Prostate gland (tissue), 2 donors: ENCODE measurements at regions not wholly inside any gene's neighbourhood (a gene's known extent, or its start where the extent isn't known, plus 50 kb on each side); places are given as distances from the start of the nearest gene placed in this dataset.

Source experiments
- POLR2A ChIP-seq: fragments of 450-650 bp; IDR thresholded peaks from one replicate; pipeline ENCODE4 v1.6.1; 2016; ENCODE audit warnings: antibody characterized with exemption, mild to moderate bottlenecking
- TF ChIP-seq, protein P1 (sequence below), 4 experiments: fragments of 200-600 bp in 2 of 4; fragments of 450-650 bp in 2 of 4; sonication (generic) in 2 of 4; IDR thresholded peaks; 1 replicate in 3 of 4; 2 replicates in 1 of 4; pipeline ENCODE4 v1.5.1; 2016 to 2019; ENCODE audit warnings: antibody characterized with exemption in 4 of 4, mild to moderate bottlenecking in 2 of 4, moderate library complexity in 2 of 4

DNA sequence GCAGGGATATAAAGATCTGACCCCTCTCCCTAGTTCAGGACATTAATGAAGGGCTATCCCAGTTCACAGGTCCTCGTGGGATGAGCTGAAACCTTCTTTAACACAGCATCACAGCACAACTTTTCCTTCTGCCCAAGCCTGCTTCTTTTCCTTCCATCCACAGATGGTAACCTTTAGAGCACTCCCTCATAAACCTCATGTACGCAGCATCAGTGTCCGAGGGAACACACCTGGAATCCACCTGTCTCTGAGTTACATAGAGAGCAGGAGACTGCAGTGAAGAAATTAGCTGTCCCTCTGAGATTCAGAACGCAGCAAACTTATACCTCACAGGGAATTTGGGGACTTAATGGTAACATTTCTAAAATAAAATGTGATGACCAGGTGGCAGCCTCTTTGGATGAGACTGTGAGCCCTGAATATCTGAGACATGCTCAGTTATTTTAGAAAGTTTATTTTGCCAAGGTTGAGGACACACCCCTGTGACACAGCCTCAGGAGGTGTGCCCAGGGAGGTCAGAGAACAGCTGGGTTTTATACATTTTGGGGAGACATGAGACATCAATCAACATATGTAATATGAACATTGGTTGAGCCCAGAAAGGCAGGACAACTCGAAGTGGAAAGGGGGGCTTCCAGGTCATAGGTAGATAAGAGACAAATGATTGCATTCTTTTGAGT, 73.8 kb upstream of the PACRGL start:
- no peak for TF ChIP-seq POLR2A
- TF ChIP-seq, protein P1, sequence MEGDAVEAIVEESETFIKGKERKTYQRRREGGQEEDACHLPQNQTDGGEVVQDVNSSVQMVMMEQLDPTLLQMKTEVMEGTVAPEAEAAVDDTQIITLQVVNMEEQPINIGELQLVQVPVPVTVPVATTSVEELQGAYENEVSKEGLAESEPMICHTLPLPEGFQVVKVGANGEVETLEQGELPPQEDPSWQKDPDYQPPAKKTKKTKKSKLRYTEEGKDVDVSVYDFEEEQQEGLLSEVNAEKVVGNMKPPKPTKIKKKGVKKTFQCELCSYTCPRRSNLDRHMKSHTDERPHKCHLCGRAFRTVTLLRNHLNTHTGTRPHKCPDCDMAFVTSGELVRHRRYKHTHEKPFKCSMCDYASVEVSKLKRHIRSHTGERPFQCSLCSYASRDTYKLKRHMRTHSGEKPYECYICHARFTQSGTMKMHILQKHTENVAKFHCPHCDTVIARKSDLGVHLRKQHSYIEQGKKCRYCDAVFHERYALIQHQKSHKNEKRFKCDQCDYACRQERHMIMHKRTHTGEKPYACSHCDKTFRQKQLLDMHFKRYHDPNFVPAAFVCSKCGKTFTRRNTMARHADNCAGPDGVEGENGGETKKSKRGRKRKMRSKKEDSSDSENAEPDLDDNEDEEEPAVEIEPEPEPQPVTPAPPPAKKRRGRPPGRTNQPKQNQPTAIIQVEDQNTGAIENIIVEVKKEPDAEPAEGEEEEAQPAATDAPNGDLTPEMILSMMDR (IDR thresholded peaks at IDR 0.05), result no peak
